ENCODE measurements at regions not wholly inside any gene's neighbourhood (a gene's known extent, or its start where the extent isn't known, plus 50 kb on each side); places are given as distances from the start of the nearest gene placed in this dataset.

- TF ChIP-seq ATF3 (IDR thresholded peaks at IDR 0.05; ENCODE audit: insufficient read depth, low read depth, low read length) (no peak), CTCF (IDR thresholded peaks at IDR 0.05; ENCODE audit: control extremely low read depth in 1 of 3, insufficient read depth in 1 of 3, low read depth in 1 of 3, low read length in 3 of 3) (no peak)
Observed at GRCh38 chr17:73782231-73782630, 138.0 kb upstream of the SDK2 start.
